ENCODE measurements at regions not wholly inside any gene's neighbourhood (a gene's known extent, or its start where the extent isn't known, plus 50 kb on each side); places are given as distances from the start of the nearest gene placed in this dataset.

GRCh38 chr18:25798046-25798445, 292.4 kb downstream of the SS18 start:
- TF ChIP-seq CTCF (IDR thresholded peaks at IDR 0.05) (no peak), EZH2 (IDR thresholded peaks at IDR 0.05; ENCODE audit: borderline replicate concordance, insufficient read depth, low read depth, low read length, poor library complexity, severe bottlenecking) (no peak)

Measured in B cell (primary cell).